NCI-H146 (cell line): ENCODE measurements at regions not wholly inside any gene's neighbourhood (a gene's known extent, or its start where the extent isn't known, plus 50 kb on each side); places are given as distances from the start of the nearest gene placed in this dataset.
"Not testable (repeated sequence)": the region's sequence is repeated elsewhere in the genome, so short reads cannot be mapped to it uniquely, and the experiment has no call there.

ENCODE experiments used
- DNase-seq: peaks from one replicate; lab custom pipeline; 2025; lab: John Stamatoyannopoulos, UW

GRCh38 chr7:101743241-101743994 is 74.0 kb upstream of the CUX1 start:
- peak; percentile 76 for DNase-seq

- no peak for DNase-seq
Measured at GRCh38 chr7:101743995-101744360, 73.4 kb upstream of the CUX1 start.

- no peak for DNase-seq
Measured at GRCh38 chr7:101744588-101744987, 72.8 kb upstream of the CUX1 start.

GRCh38 chr7:101746314-101746713 is 71.1 kb upstream of the CUX1 start:
- no peak for DNase-seq

GRCh38 chr7:101747053-101747878 is 70.2 kb upstream of the CUX1 start:
- no peak for DNase-seq

GRCh38 chr7:101747879-101748345 is 69.5 kb upstream of the CUX1 start:
- no peak for DNase-seq

GRCh38 chr7:101749891-101750290 is 67.5 kb upstream of the CUX1 start:
- DNase-seq: no peak

GRCh38 chr7:101753316-101753715 is 64.1 kb upstream of the CUX1 start:
- DNase-seq: no peak

- DNase-seq: no peak
Measured at GRCh38 chr7:101754424-101755159, 62.8 kb upstream of the CUX1 start.

- DNase-seq: no peak
Measured at GRCh38 chr7:101757879-101758278, 59.5 kb upstream of the CUX1 start.

GRCh38 chr7:101758519-101758918 is 58.9 kb upstream of the CUX1 start:
- DNase-seq: not testable (repeated sequence)

GRCh38 chr7:101764221-101764620 is 53.2 kb upstream of the CUX1 start:
- DNase-seq: no peak

- no peak for DNase-seq
Measured at GRCh38 chr7:101767544-101767943, 49.9 kb upstream of the CUX1 start.
